ENCODE measurements at regions not wholly inside any gene's neighbourhood (a gene's known extent, or its start where the extent isn't known, plus 50 kb on each side); places are given as distances from the start of the nearest gene placed in this dataset.
A peak's percentile ranks its signal among the peaks of the same experiment; 100 is the strongest.

GRCh38 chr16:85237817-85238216, 125.5 kb upstream of the CIBAR2 start:
- no peak overlapping the region for H3K4me3 ChIP-seq
- no peaks in the 10 kb centered on the region for H3K9me3 ChIP-seq
- WGBS, 2 donors = 52 to 63% methylated on average over 6 of the region's 6 CpGs
- peaks cover 19% of the 10 kb centered on the region for H3K4me1 ChIP-seq
- DNase-seq (no peak), ATAC-seq (no peak)
- intact Hi-C loops (cut with DNase I) = no loop called here
- TF ChIP-seq POLR2A (IDR thresholded peaks at IDR 0.05) = no peak
- H3K27me3 ChIP-seq = no peaks in the 10 kb centered on the region
- H3K27ac ChIP-seq = no peak overlapping the region
- no peaks in the 10 kb centered on the region for H3K36me3 ChIP-seq (replicated peaks in 1 of 2; ENCODE audit: insufficient read depth in 1 of 2, low read depth in 2 of 2)

DNA sequence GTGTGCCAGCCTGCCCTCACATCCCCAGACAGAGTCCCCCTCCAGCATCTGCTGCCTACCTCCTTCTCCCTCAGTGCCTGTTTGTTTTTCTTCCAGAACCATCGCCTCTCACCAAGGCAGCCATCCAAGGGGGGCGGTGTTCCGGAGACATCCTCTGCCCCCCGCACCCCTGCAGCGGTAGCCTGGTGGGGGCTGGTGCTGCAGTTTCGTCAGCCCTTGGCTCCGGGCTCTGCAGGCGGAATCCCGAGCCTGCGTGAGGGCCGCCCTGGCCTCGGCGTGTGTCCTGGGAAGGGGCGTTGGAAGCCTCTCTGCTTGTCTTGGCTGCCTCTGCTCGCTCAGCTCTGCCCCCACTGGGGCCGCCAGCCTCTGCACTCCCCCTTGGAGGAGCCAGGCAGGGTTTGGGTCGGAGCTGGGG, 126.0 kb upstream of the CIBAR2 start:
- TF ChIP-seq POLR2A (IDR thresholded peaks at IDR 0.05) = no peak
- TF ChIP-seq CTCF (IDR thresholded peaks at IDR 0.05) = no peak
- DNase-seq (peak in 3 of 4 donors; percentile 30 to 40 (median 38)), ATAC-seq (no peak)
- Histone ChIP-seq H3K27ac (no peak overlapping the region), H3K4me1 (peaks cover 19% of the 10 kb centered on the region), H3K4me3 (no peak overlapping the region), H3K9me3 (no peaks in the 10 kb centered on the region), H3K36me3 (replicated peaks in 1 of 2; ENCODE audit: insufficient read depth in 1 of 2, low read depth in 2 of 2) (no peaks in the 10 kb centered on the region), H3K27me3 (no peaks in the 10 kb centered on the region)
- intact Hi-C loops (cut with DNase I) = no loop called here
- 60 to 77% methylated on average over 2 to 15 of the region's 17 CpGs for WGBS, 2 donors

DNA sequence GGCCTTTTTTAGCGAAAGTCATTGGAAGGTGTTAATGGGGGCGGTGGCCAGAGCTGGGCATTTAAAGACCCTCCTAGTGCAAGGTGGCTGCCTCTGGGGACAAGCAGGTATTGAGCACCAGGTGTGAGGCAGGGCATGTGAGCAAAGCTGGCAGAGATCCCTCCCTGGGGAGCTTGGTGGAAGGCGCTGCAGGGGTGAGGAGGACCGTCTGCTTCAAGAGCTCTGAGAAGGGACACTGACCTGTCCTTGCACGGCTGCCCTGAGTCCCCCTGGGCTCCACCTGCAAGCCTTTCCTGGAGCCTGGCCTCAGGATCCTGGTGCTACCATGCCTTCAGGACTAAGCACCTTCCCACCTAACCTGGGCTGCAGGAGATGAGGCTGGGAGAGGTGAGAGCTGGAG, 127.0 kb upstream of the CIBAR2 start:
- WGBS, 2 donors = 81 to 86% methylated on average over 5 of the region's 5 CpGs
- no peak for DNase-seq
- no peak for ATAC-seq
- Histone ChIP-seq H3K27me3 (no peaks in the 10 kb centered on the region), H3K4me3 (no peak overlapping the region), H3K36me3 (replicated peaks in 1 of 2; ENCODE audit: insufficient read depth in 1 of 2, low read depth in 2 of 2) (no peaks in the 10 kb centered on the region), H3K9me3 (no peaks in the 10 kb centered on the region), H3K27ac (no peak overlapping the region), H3K4me1 (peaks cover 19% of the 10 kb centered on the region)
- intact Hi-C loops (cut with DNase I) = no loop called here
- TF ChIP-seq POLR2A (IDR thresholded peaks at IDR 0.05) = no peak
- TF ChIP-seq CTCF (IDR thresholded peaks at IDR 0.05) = no peak

- Histone ChIP-seq H3K4me1 (peaks cover 13% of the 10 kb centered on the region), H3K4me3 (no peak overlapping the region), H3K9me3 (no peaks in the 10 kb centered on the region), H3K27ac (no peak overlapping the region), H3K27me3 (no peaks in the 10 kb centered on the region), H3K36me3 (replicated peaks in 1 of 2; ENCODE audit: insufficient read depth in 1 of 2, low read depth in 2 of 2) (no peaks in the 10 kb centered on the region)
- TF ChIP-seq CTCF (IDR thresholded peaks at IDR 0.05) = no peak
- intact Hi-C loops (cut with DNase I) = loop anchor here (10.0 kb wide), 1 partner anchor 125 kb away; the partner anchor contains the start of gene CIBAR2
- ATAC-seq (no peak), DNase-seq (no peak)
- 88 to 93% methylated on average over 8 of the region's 8 CpGs for WGBS, 2 donors
These were observed 127.6 kb upstream of the CIBAR2 start for GRCh38 chr16:85239871-85240270.

DNA sequence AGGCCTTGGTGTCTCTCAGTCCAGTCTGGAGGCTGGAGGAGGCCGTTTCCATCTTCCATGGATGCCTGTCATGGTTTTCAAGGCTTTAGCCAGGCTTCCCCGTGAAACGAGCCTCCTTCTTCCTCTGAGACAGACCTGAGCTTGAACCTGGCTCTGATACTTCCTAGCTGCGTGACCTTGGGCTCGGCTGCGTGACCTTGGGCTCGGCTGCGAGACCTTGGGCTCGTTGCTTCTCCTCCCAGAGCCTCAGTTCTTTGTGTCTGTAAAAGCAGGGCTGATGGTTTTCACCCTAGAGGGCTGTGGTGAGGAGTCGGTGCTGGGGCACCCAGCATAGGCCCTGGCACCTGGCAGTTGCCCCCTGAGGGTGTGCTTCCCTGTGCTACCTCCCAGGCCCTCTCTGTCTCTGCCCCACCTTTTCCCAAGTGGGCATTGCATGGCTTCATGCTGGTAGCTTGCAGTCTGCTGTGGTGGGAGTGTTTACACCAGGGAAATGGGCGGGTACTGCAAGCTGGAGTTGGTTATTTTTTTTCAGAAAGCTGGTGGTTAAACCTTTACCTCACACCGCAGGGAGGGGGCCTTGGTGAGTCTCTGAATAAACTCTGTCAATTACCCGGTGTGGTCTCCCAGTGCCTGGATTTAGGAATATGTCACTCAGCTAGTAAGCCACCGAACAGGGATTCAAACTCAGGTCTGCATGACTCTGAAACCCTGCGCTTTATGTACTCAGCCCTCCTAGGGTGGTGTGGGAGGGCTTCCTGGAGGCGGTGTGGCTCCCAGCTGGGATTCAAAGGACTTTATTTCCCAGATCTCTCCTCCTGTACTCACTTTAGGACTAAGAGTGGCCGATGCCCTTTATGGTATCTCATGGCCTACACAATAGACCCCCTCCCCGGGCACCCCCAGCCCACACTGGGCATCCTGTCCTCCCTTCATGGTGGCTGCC, 129.0 kb upstream of the CIBAR2 start:
- no peaks in the 10 kb centered on the region for H3K27me3 ChIP-seq
- intact Hi-C loops (cut with DNase I) = loop anchor here (10.0 kb wide), 1 partner anchor 126 kb away; the partner anchor contains the start of gene CIBAR2
- H3K4me1 ChIP-seq = peaks cover 7% of the 10 kb centered on the region
- H3K27ac ChIP-seq = no peak overlapping the region
- DNase-seq (no peak), ATAC-seq (no peak)
- H3K36me3 ChIP-seq (replicated peaks in 1 of 2; ENCODE audit: insufficient read depth in 1 of 2, low read depth in 2 of 2) = no peaks in the 10 kb centered on the region
- no peak overlapping the region for H3K4me3 ChIP-seq
- no peaks in the 10 kb centered on the region for H3K9me3 ChIP-seq
- WGBS, 2 donors = 70 to 73% methylated on average over 12 to 18 of the region's 18 CpGs
- TF ChIP-seq CTCF (IDR thresholded peaks at IDR 0.05) = no peak
- no peak for TF ChIP-seq POLR2A (IDR thresholded peaks at IDR 0.05)

All from body of pancreas (tissue), 4 donors.